IPS DF 19.7 (cell line): ENCODE measurements at regions not wholly inside any gene's neighbourhood (a gene's known extent, or its start where the extent isn't known, plus 50 kb on each side); places are given as distances from the start of the nearest gene placed in this dataset.
A peak's percentile ranks its signal among the peaks of the same experiment; 100 is the strongest.

Experiments
- DNase-seq: peaks from one replicate; pipeline ENCODE4 v3.0.0-alpha.2; 2013; ENCODE audit warnings: low read depth, low spot score

DNA sequence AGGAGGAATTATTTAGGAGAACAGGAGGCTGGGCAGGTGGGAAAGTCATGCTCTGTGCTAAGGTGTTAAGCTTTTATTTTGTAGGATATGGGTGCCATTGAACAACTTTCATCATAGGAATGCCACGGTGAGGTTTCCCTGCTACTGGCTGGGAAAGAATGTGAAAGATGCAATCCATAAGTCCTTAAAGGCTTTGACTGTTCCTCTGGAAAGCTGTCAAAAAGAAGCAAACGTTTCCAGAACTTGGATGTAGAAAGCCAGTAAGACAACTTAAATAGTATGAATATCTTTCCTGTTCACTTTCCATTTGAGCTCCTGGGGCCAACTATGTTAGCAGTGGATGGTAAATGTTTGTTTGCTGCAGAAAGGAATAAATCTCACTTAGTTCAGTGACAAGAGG is 574.4 kb downstream of the RNF144B start:
- DNase-seq = no peak

DNA sequence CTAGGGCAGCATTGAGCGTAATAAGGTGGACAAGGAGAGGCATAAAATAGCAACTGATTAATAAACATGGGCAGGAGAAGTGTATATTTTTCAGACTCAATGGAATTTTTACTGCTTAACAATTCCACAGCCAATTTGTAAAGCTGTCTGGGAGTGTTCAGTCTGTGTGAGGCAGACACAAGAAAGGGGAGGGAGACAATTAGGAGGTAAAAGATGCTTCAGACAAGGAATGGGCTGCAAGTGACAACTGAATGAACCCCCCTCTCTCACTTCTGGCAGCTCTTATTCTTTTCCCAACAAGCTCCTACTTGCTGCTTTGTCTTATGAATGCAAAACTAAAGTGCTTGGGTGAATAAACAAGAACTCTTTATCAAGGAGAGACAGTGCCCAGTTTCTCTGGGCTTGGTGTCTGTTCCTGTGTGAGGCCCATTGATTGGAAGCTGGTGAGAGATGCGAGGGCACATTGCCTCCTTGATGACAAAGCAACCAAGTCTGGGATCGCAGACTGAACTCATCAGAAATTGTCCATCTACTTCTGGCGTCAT is 575.3 kb downstream of the RNF144B start:
- DNase-seq = no peak

DNA sequence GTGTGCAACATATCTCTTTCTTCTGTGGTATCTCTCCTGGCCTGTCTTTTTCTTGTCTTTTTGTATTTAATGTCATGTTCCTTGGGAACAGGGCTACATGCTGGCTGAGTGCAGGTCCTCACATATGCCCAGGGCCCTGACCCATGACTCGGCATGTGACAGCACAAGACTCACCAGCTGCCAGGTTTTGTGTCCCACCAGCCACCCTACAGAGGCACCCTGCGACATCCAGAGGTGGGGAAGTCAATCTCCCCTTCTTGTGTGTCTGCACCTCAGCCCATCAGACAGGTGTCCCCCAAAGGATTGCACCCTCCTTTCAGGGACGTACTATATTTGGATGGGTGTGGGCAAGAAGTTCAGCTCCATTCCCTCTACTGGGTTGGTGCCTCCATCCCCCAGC is 576.3 kb downstream of the RNF144B start:
- no peak for DNase-seq

DNA sequence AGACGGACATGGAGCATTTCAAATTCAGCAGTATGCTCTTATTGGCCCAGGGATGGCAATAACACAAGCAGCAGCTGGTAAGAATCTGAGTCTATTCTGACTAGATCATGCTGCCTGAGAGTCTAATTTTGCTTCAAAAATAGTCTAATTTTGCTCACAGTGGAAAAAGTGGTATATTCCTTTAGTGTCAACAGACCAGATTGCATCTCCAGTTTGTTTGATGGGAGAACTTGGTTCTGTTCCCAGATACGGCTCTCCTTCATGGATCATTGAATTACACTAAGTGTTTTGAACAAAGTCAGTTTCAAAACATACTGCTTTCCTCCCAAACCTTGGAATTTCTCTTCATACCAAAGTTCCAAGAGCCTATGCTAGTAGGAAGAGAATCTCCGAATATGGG is 586.1 kb downstream of the RNF144B start:
- DNase-seq = no peak

DNA sequence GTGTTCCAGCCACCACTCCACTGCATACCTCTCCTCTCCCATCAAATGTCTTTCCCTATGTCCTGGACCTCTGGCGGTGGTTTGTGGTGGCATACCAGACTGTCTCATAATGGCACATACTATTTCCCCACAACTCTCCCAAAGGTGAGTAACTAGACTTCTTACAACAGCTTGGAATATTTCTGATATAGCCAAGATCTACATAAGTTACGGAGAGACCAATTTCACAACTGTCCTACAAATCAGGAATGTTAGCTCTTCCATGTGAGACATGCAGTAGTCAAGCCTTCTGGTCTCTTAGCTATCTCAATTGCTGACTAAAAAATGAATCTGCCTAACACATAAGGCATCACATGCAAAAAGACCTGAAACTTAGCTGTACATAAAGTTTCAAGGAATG is 588.9 kb downstream of the RNF144B start:
- DNase-seq = no peak

DNA sequence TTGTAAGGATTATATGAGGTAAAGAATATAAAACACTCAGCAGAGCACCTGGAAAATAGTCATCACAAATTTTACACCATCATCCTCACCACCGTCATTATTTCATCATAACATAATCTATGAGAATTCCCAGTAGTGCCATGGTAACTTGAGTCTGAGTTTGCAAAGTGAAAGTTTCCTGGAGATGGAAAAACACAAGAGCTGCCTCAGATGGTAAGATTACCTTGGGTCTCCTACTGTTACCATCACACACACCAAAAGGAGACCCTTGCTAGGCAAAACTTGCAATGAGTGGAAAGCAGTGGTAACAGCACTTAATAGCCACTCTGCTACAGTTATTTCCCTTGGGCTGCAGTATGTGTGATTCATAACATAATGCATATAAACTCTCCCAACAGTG is 589.8 kb downstream of the RNF144B start:
- no peak for DNase-seq

DNA sequence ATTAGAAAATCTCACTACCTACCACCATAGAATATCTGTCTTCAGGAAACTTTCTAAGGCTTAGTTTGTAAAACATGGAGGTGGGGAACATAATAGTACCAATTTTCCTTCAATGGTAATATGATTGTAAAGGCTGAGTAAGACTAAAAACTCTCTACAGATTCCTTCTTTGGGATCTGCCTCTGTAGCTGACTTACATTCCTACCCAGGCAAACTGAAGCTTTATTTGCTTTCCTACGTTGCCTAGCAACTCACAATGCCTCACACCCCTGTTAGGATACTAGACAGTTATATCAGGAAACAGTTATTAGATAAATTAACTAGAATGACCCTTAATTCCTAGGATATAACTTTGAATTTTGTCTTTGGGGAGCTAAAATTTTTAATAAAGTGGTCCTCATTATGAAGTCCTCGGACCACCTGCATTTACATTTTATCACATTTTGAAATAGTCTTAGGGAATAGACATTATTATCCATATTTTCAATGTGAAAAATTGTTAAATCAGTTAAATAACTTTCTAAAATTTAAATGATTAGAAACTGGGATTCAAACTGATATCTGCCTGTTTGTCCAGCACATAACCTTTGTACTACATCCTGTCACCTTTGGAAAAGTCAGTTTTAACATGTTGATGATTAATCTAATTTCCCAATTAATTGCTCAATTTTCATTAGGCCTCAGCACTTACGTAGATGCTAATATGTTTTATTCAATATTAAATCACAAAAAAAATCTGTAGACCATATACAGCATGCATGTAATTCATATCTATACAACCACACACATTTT is 591.4 kb downstream of the RNF144B start:
- no peak for DNase-seq

DNA sequence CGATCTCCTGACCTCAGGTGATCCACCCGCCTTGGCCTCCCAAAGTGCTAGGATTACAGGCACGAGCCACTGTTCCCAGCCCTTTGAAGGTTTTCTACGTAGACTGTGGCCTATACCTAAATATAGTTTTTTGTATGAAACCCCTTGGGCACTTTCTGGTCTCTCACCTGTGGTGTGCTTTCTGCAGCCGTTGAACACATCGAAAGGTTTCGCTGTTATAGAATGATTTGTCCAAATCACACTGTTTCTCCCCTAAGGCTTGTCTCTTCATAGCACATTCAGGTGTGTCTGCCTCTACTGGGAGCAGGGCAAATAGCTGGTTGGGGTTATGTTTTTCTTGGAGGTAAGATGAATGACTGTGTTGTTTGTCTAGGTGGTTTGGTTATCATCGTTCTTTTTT is 597.9 kb downstream of the RNF144B start:
- no peak for DNase-seq

DNA sequence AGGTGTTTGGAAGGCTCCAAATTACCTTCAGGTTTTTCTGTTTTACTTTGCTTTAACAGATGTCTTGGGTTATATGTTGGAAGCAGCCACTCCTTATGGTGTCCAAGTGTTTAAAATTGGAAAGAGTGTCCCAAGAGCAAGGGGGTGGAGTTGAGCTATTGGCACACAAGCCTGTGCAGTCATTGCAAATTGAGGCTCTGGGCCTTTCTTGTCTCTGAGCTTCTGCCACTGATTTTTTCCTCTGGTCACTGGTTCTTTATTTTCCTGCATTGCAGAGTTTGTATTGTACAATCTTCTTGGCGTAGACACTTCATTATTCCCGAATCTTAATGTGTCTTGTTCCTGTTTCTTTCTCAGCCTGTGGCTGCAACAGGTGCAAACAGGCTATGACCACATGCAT is 598.8 kb downstream of the RNF144B start:
- DNase-seq = no peak

DNA sequence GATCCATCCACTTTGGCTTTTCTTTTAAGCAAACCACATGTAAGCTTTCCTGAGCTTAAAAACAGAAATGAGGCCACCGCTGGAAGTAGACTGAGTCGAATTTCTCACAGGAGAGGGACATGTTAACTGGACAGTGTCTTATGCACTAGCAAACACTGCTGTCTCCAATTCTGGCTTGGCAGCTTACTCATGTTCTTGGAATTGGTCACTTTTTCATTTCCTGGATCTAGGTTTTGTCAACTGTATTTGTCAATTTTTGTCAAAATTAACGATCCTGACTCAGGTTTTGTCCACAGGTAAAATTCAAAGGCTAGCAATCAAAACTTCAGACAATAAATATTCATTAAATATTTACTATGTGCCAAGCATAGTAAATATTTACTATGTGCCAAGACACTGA is 601.5 kb downstream of the RNF144B start:
- DNase-seq = no peak

DNA sequence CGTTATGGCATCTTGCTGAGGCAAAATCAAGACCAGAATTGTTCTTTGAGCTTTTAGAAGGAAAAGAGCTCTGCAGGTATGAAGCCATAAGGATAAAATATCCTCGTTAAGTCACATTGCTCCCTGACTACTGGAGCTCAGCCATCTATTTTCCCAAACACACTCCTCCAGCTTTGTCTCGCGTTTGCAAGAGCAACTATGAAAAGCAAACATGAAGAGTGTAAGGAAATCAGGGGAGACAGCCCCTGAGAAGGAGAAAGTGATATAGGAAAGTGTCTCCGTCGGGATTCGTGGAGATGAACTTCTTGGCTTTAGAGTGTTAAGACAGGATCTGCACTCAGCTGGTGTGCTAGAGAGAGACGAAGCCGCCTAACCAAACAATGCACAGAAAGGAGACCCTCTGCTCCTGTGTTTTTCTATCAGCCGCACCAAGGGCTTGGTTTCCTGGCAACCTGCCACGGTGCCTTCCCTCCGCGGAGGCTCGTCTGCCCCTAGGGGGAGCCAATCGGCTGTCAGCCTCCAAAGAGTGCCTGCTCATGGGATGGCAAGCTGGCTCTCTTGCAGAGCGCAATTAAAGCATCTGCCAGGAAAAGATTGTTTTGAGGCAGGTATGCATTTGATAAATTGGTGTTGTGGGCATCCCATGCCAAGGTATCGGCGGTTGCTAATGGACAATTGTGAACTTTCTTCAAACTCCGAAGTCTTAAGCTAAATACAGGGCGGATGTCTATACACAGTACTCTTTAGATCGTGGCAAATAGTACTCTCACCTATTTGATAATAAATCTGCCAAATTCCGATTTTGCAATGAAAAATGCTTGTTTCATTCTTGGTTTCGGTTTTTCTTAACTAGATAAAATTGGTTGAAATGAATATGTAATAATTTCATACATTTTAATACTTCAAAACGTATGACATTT is 603.2 kb downstream of the RNF144B start:
- DNase-seq = peak; percentile 54

DNA sequence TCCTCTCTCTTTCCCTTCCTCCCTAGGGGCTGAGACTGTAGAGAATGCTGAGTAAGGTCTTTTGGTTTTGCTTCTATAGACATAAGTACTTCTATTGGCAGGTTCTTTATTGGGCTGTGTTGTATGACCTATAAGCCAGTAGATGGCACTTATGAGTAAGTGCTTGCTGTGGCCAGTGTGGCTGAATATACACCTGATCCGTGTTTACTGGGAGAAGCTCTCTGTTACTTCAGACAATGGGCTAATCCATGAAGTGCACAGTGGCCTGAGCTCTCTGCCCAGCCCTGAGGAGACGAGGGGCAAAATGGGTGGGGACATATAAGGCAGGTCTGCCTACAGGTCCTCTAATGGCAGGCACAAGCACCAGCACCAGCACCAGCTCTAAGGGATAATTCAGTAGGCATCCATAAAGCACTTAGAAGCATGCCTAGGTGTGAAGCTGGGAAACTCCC is 610.3 kb downstream of the RNF144B start:
- peak; percentile 28 for DNase-seq

DNA sequence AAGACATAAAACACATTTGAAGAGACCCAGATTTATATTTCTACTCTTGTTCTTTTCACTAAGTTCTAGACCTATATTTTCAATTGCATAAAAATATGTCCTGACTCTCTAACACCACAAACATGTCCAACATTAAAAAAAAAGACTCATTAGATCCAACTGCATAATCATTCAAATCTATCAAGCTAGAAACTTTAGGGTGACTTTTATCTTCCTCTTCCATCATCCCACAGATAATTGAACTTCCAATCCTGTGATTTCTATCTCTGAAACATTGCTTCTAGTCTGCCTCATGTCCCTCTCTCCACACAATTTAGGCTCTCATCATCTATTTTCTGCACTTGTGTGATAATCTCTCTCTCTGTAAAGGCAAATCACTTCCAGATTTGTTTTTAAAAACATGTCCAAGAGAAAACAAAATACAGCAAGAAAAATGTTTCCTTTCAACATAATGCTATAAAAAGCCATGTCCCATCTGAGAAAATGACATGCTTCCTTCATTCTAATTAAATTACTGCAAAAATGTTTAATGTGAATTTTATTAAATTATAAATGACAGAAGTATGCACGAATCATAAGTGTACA is 615.9 kb downstream of the RNF144B start:
- DNase-seq = no peak

DNA sequence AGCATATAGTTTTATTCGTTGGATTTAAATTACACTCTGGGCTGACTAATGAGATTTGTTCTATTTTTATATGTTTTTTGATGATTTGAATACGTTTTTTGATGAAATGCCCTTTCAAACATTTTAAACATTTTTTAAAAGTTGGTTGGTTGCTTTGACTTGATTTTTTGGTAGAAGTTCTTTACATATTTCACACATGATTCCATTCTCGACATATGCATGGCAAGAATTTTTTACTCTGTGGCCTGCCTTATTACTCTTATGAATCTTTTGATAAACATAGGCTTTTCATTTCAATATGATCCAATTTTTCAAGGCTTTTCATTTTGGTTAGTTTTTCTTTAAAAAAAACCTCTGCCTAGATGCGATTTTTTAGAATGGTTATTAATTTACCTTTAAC is 617.0 kb downstream of the RNF144B start:
- no peak for DNase-seq

DNA sequence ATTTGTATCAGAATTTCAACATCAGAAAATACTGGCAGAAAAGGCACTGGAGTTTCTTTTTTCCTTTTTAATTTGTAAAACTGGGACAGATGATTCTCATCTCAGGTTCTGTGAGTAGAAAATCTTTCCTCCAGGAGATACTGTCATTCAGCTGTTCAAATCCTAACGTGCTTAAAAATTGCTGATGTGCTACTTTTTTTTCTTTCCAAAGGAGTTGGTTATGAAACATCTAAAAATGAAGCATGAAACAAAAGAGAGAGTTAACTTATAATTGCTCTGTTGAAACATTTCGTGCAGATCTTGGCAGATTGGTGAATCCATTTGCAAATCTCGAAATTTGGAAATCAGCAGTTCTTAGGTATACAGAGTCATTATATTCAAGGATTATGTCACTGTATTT is 622.6 kb downstream of the RNF144B start:
- DNase-seq = no peak

DNA sequence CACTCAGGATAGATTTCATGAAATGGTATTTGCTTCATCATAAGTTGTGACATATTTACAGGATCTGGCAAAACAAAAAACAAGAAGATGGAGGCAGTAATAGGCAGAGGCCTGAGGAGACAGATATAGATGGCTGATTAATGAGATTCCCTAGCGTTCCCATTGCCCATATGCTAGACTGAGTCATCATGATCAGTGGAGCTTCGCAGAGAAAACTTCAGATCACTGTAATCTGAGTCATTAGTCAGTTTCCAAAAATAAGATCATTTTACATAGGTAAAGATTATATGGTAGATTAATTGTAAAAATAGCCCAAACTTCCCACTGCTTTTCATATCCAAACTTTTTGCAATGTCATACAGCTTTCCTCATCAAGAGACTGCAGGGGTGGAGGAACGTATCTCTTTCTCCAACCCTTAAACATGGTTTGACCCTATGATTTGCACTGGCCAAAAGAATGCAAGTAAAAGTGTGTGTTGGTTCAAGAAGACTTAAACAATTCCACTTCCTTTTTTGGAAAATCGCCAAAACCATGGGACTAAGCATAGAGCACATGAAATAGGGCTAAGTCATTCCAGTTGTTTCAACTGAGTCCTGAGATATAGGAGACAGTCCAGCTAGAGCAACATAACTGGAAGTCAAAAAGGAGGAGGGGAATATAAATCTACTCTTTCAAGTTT is 626.0 kb downstream of the RNF144B start:
- DNase-seq = no peak

DNA sequence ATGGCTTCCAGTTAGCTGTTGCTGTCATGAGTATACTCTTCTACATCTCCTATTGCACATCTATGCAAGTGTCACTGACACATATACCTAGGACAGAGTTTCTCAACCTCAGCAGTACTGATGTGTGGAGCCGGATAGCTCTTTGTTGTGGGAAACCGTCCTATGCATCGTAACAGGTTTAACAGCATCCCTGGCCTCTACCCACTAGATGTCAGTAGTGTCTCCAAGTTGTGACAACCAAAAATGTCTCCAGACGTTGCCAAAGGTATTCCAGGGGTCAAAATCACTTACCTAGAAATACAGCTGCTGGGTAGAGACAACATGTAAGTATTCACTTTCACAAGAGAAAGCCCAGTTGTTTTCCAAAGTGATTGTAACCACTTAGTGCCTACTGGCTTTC is 637.6 kb downstream of the RNF144B start:
- DNase-seq = peak; percentile 56

DNA sequence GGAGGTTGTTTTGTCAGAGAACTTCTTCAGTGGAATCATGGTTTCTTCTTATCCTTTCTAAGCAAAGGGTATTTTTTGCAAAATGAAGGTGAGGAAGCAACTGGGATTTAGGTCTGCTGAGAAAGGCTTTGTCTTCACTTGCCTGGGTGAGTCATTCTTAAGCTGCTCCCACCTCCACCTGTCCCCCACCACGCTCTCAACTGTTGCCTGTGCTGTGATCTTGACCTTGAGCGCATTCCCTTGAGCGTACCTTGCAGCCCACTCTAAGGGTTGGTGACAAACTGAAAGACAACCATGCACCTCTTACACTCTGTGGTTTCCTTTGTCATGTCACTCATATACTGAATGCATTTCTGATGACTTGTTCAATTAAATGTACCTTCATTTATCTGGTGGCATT is 641.1 kb downstream of the RNF144B start:
- DNase-seq = no peak

DNA sequence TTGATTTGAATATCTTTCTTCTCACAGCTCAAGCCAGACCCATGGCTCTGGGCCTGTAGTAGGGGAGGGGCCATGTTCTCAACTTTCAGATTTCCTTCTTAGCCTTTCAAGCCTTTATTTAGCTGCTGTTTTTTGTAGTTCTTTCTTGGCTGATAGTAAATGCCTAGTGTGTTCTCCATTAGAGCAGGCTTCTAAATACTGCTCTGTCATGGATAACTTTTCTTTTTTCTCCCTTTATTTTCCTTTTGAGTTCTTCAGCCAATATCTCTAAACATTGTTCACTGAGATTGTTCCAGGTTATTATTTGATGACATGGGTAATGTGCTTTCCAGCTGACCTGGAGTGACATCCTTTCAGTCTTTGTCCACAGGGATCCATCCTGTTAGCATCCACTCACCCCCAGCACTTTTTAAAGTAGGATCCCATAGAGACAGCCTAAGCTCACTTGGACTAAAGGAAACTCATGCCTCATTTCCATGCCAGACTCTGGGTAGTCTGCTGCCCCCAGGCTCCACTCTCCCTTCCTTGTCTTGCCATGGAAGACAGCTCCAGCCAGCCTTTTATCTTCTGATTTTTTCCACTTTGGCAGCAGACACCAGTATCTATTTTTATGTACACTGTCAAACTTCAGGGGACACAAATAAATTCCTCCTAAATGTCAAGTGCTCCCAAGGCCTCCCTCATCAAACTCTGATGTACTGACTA is 645.6 kb downstream of the RNF144B start:
- DNase-seq = no peak

DNA sequence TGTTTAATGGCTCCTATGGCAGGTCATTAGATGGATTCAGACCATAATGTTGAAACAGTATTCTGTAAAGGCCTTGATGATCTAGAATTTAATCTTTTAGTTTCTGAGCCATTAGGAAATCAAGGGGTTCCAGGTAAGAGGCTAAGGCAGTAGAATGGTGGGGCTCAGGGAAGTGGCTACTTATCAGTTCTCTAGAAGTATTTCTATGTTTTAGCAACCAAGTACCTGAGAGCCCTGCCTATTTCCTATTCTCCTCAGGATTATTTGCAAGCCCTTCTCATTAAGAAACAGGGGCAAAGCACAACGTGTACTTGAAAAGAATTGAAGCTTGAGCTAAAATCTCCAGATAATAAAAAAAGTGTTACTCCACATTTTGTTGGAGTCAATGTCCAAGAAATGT is 646.5 kb downstream of the RNF144B start:
- no peak for DNase-seq

DNA sequence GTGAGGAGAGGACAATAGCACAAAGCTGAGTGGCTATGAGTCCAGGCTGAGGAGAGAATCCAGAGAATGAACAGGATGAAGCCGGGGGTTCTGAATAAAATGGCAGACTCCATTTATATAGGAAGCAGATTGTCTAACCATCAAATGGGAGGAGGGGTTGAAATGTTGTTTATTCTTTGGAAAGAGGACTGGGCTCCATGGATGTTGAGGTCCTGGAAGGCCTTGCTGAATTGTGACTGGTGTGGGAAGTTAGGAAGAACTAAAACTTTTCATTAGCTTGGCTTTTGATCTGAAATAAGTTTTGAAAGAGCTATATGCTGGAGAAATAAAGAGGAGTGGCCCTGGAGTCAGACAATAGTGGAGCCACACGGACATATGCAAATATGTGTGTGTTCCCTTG is 647.8 kb downstream of the RNF144B start:
- no peak for DNase-seq
